ENCODE measurements at regions not wholly inside any gene's neighbourhood (a gene's known extent, or its start where the extent isn't known, plus 50 kb on each side); places are given as distances from the start of the nearest gene placed in this dataset.
"Not testable (repeated sequence)": the region's sequence is repeated elsewhere in the genome, so short reads cannot be mapped to it uniquely, and the experiment has no call there.

DNA sequence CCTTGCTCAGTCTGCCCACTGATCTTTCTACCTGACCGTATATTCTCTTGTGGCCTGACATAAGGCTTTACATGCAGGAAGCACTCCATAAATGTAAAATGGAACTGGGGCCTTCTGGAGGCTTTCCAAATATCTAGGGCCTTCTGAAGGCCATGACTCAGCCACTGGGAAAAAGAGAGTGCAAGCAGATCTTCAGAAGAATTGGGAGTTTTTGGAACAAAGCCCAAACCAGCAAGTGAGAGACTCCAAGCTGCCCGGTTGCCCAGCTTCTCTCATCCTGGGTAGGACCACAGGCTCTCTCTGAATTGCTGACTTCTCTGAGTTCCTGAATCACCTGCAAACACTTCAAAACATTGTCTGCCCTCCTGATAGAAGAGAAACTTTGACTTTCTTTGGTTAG lies 107.9 kb upstream of the BMAL1 start:
- peak; percentile 91 for DNase-seq (ENCODE audit: low read depth)

DNA sequence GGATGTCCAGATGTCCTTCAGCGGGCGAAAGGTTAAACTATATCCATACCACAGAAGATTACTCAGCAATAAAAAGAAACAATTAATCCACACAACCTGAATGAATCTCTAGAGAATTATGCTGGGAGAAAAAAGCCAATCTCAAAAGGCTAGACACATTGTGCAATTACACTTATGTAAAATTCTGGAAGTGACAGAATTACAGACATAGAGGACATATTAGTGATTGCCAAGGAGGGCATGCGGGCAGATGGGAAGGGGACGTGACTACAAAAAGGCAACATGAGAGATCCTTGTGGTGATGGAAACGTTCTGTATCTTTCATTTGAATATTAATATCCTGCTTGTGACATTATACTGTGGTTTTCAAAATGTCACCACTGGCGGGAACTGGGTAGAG lies 103.5 kb upstream of the BMAL1 start:
- DNase-seq (ENCODE audit: low read depth): no peak

DNA sequence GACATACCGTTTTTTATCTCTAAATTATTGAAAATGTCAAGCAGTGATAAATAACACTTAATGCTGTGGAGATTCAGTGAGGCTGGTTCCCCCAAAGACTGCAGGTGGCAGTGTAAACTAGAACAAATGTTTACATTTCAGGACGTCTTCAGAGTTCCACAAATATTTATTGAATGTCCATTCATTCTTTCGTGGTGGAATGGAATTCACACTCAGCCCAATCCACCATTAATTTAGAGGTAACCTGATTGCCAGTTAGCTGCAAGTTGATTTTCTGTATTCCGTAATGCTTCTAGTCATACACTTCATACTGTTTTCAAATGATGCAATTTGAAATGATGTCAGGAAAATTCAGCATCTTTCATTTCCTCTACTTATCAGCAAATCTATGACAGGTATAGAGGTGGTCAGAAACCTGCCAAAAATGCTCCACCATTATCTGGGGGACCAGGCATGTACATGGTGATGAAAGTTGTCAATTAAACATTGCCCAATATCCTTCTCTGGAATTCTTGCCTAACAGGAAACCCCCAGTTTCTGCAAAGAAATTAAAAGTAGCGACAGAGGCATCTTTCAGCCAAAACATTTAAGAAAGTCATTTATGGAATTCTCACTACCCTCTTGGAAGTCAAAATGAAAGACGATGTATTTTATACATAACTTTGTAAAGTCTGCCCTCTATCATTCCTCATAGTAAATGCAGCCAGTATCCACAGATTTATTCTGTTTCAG lies 94.3 kb upstream of the BMAL1 start:
- peak; percentile 39 for DNase-seq (ENCODE audit: low read depth)

DNA sequence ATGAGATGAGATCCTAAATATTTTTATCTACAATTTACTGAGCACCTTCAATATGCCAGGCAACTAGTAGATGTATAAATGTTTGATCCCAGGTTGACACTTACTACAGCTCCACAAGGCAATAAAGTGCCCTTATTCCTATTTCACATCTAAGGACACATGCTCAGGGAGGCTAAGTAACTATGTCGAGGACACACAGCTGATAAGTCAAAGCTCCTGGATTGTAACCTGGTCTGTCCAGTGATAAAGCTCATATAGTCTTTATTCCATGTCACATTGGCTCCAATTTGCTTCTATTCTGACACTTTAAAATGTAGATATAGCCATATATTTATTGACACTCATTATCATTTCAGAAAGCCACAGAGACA lies 93.8 kb upstream of the BMAL1 start:
- no peak for DNase-seq (ENCODE audit: low read depth)

DNA sequence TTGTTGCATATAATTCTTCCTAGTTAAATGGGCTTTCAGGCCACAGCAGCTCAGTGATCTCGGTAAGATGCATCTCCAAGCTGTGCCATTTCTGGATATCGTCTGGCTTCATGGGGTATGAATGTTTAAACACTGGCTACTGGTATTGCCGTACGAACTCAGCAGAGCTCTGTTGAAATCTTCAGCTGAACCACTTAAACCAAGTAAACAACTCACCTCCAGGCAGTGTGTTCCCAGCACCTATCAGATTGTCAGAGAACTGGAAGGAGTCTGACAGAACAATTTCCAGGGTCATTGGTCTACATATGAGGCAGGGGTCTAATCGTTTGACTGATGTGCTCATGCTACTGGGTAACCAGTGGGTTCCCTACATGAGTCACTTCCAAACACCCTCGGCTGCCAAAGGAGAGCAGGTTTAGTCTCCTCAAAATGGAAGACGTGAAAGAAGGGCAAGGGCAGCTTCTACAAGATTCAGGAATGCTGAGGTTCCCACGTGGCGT lies 93.2 kb upstream of the BMAL1 start:
- no peak for DNase-seq (ENCODE audit: low read depth)

DNA sequence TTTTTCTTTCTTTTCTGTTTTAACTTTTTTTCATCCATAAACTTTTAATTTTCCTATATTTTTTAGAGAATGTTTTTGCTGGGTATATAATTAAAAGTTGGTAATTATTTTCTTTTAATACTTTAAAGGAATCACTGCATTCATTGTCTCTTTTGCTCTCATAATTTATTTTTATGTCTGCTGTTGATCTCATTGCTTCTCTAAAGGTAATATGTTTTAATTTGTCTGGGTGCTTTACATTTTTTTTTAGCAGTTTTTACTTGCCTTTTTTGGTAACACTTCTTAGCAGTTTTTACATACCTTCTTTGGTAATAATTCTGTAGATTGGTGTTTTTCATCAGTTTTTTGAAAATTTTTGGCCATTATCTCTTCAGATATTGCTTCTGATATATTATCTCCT lies 89.4 kb upstream of the BMAL1 start:
- DNase-seq (ENCODE audit: low read depth): no peak

DNA sequence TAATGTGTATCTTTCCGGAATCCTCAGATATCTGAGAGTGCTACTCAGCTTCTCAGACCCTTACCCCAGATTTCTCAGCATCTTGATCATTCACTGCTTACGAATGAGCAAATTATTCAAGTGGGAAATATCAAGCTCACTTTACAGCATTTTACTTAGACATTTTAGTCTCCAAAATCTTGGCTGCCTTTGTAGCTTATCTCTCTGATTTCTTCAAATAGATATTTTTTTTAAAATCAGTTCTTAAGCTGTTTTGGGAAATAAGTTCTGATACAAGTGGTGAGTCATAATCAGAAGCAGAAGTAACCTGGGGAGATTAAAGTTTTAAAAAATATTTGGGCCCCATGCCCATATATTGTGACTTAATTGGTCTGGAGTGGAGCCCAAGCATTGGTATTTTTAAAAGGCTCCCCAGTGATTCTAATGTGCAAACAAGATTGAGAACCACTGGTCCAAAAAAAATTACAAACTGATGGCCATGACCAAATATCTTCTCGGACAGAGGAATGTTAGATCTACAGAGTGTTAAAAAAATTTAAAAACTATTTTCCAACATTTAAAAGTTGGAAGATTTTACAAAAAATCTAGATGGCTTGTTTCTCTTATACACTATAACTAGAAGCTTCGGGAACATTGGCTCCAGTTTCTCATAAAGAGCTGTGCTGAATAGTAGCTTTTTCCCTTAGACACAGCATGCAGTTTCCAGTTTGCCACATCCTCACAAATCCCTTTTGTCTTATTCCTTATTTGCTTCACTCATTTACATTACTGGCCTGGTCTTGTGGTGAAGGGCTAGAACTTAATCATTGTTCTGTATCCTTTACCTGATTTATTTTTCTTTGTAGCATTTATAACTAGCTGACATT lies 87.8 kb upstream of the BMAL1 start:
- DNase-seq (ENCODE audit: low read depth): no peak

DNA sequence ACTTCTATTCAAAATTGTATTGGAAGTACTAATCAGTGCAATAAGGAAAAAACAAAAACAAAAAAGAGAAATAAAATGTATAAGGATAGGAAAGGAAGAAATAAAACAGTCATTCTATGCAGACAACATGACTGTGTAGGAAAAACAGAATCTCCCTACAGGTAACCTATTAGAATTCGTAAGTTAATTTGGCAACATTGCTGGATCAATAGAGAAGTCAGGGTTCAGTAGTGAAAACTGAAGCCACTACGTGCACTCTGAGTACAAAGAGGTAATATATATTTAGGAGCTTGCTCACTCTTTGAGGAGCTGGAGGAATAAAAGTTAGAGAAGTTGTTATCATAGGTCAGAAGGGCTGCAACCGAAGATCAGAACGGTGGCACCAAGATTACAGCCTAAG lies 84.0 kb upstream of the BMAL1 start:
- no peak for DNase-seq (ENCODE audit: low read depth)

DNA sequence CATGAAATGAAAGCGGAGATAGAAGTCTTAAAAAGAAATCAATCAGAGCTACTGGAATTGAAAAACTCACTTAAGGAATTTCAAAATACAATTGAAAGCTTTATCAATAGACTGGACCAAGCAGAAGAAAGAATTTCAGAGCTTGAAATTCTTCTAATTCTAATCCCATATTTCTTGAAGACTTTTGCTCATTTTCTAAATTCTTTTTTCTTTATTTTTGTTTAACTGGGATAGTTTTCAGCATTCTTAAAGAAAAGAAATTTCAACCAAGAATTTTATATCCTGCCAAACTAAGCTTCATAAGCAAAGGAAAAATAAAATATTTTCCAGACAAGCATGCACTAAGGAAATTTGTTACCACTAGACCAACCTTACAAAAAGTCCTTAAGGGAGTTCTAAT lies 80.2 kb upstream of the BMAL1 start:
- not testable (repeated sequence) for DNase-seq (ENCODE audit: low read depth)

DNA sequence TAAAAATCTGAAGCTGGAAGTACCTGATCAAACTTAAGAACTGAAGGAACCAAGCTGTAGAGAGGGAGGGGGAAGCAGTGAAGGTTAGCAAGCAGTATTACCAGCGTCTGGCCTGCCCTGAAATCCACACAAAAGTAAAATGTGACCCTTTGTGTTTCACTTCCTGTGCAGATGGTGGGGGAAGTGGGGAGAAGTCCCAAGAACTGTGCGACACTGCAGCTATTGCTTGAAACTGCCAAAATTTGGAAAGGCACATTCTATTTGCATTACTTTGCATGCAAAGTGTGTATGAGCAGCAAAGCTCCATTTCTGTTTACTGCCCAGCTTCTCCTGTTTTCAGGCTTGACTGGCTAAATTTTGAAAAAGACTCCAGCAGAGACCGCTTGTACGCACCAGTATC lies 72.1 kb upstream of the BMAL1 start:
- no peak for DNase-seq (ENCODE audit: low read depth)

DNA sequence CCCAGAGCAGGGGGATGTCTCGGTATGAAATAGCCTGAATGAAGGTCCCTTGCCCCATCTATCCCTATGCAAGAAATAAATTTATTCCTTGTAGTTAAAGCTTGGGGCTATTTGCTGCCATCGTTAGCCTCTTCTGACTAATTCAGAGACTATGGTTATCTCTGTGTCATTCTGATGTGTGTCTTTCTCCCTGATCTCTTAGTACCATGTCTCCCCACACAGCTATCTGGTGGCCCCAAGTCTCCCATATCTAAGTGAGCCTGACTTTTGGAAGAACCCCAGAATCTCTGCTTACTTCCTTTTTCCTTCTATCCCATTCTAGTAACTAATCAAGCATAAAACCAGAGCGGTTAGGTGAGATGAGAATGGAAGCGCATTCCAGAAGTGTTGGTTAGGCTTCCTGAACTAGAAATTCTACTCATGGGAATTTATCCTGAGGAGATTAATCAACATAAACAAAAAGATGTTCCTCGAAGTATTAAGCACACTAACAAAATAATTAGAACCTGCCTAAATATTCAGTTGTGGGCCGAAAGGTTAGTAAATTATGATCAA lies 71.4 kb upstream of the BMAL1 start:
- DNase-seq (ENCODE audit: low read depth): no peak

DNA sequence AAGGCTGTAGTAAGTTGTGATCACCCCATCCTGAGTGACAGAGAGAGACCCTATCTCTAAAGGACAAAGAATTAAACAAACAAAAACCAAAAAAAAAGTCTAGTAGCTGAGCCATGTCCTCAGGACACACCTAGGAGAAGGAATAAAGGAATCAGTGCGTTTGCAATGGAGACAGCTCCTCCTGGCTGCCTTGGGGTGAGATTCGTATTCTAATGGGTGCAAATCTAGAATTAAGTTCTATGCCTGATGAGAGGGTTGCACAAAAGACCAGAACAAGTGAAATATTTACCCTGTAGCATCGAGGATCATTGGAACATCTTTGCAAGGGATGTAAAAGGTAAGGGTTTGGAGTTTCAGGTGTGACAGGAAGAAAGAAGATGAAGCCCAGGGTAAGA lies 70.3 kb upstream of the BMAL1 start:
- DNase-seq (ENCODE audit: low read depth): no peak

DNA sequence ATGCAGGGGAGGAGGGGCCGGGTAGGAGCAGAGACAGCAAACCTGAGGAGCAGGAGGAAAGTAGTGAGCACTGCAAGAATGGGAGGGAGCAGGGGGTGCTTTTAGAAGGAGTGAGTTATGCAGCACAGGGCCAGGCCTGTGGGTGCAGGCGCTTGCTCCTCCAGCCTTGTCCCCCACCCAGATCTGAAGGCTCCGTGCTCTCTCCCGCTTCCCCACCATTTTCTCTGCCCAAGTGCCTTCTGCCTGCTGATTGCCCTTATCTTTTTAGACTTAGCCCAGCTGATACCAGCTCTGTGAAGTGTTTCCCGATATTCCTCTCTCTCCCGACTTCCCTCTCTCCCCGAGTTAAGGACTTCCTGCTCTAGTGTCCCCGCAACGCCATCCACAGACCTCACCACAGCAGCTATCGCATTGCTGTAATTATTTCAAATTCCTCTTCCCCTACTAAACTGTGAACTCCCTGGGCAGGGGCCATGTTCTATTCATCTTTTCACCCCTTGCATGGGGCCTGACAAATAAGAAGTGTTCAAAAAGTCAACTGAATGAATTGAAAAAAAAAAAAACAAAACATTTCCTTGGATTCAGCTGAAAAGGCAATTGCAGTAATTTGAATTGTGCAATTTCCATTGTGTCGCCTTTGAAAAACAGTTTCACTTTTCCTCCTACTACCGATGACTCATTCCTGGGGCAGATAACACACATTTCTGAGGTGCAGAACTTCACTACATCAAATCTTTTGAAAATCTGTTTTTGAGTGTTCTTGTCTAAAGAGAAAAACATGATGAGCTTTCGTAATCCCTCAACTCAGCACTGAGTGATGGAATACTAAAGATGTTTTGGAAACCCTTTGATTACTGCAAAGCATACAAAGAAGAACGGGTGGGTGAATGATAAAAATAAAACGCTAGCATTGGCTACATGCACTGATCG lies 69.7 kb upstream of the BMAL1 start:
- peak; percentile 68 for DNase-seq (ENCODE audit: low read depth)

DNA sequence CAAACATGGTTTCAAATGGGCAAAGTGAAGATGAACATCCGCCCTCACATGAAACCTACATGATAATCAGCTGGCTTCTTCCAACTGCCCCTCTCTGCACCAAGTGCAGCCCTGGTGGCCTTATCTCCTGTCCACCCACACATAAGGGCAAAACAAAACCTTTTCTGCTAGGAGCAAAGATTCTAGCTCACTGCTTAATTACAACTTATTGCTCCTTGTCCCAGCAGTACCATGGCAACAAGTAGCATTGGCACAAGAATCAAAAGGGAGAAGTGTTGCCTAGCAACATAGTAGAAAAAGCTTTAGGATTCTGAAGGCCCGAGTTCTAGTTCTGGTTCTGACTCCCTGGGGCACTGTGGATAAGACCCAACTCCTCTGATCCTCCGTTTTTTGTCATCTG lies 68.7 kb upstream of the BMAL1 start:
- no peak for DNase-seq (ENCODE audit: low read depth)

DNA sequence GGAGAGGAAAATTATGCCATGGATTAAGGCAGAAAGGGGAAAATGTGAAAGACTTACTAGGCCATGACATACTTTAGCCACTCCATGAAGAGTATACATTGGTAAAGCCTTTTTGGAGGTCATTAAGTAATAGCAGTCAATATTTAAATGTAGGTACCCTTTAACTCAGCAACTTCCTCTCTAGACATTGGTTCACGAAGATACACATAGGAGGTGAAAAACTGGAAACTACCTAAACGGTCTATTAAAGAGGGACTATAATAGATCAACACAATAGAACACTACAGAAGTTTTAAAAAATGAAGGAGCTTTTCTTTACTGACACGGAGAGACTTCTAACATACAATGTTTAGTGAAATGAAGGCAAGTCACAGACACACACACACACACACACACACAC lies 68.2 kb upstream of the BMAL1 start:
- no peak for DNase-seq (ENCODE audit: low read depth)

DNA sequence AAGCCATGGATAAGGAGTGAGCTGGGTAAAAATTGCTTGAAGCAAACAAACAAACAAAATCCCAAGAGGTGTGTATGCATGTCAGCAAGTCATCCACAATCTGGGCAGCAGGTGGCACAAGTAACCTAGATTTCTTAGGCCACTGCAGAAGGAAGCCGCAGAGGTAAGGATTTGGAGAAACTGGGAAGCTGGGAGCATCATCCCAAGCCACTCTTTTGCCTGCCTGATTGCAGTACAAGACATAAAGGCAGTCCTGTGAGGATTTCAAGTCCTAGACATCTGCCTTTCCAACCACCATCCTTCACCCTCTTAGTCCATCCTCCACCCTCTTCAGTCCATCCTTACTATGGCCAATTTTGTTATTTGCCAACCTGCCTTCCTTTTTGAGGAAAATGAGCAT lies 67.2 kb upstream of the BMAL1 start:
- DNase-seq (ENCODE audit: low read depth): peak; percentile 75

DNA sequence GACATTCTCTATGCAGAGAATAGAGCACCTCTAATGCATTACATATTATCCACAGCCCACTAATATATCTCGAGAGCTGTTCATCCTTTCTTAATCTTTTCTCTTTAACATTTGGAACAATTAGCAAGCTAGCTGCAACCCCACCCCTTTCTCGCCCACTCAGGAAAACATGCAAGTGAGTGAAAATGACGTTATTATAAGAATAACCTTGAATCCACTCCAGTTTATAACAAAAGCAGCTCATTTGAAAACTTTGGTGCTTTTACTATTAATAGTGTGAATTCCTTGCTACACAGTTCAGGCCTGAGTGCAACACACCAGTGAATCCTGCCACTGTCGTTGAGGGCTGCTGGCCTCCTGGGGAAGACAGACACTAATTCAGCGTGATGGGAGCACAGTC lies 63.3 kb upstream of the BMAL1 start:
- no peak for DNase-seq (ENCODE audit: low read depth)

DNA sequence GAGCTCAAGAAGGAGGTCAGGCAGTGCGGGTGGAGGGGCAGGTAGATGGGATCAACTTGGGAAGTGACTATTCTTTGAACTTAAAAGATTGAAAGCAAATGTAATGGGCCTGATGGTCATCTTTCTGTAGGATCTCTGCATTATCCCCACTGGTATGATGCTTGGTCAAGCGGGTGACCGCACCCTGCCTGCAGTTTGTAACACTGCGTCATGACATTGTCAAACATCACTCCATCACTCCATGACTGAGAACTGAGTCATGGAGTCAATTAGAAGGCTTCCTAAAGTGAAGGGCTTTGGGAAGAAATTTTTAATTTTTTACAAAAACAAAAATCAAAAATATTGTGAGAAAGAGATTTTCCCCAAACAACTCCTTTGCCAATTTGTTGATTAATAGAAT lies 62.4 kb upstream of the BMAL1 start:
- peak; percentile 89 for DNase-seq (ENCODE audit: low read depth)

DNA sequence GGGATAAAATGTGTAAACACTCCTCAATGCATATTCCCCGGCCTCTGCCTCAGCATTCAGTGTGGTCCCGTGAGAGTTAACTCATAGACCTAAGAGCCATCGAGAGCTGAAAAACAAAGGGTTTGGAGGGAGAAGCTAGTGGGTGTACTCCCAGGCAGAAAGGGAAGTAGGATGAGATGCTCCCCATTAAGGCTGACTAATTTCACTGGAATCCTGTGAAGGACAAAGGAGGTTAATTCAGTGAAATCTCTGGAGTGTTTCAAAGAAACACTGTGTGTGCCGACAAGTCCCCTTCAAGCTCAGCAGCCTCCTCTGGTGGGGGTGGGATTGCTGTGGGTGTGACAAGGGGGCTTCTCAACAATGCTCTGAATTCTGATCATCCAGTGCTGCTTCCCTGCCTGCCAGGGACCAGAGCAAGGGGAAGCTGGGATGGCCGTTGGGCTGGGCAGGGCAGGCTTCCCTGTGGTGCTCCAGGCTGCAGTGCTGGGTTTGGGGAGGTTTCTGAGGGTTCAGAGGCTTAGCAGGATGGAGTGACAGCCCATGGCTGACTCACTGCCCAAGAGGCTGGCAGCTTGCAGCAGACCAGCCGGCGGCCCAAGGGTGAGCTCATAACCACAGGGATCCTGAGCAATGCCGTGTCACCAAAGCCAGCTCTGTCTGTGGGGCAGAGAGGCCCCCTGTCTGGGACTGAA lies 61.4 kb upstream of the BMAL1 start:
- peak; percentile 99 for DNase-seq (ENCODE audit: low read depth)

DNA sequence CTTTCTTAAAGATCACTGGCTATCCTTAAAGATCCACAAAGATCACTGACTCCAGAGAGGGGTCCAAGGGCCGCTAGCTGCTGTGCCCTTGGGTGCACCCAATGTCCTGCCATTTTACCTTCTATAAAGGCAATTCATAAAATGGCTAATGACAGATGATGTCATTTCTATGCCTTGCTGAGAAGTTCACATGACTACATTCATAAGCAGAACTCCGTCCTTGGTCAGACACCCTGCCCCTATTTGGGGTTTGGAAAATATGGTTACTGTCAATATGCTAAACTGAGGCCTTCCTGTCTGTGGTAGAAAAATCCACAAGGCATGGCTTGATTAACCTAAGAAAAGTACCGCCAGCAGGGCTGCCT lies 60.9 kb upstream of the BMAL1 start:
- no peak for DNase-seq (ENCODE audit: low read depth)

DNA sequence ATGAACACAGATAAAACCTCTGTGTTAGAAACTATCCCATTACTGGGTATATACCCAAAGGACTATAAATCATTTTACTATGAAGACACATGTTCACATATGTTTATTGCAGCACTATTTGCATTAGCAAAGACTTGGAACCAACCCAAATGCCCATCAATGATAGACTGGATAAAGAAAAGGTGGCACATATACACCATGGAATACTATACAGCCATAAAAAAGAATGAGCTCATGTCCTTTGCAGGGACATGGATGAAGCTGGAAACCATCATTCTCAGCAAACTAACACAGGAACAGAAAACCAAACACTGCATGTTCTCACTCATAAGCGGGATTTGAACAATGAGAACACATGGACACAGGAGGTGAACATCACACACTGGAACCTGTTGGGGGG lies 58.9 kb upstream of the BMAL1 start:
- DNase-seq (ENCODE audit: low read depth): not testable (repeated sequence)
